GM12878 (cell line): ENCODE measurements at regions not wholly inside any gene's neighbourhood (a gene's known extent, or its start where the extent isn't known, plus 50 kb on each side); places are given as distances from the start of the nearest gene placed in this dataset.

Experiments
- ATAC-seq: fragments of 200-7000 bp; cut with Tn5 transposase; 3 replicates; pipeline ENCODE4 v1.9.1; 2020; ENCODE audit warnings: mild to moderate bottlenecking, moderate library complexity
- BruUV-seq: library from RNA; stranded (reverse); fragments of 400-500 nt; replicated peaks from 2 replicates; lab custom pipeline; 2021; lab: Mats Ljungman, UMichigan
- CTCF ChIA-PET: fragments of 300-600 bp; sonication (Branson Sonifier 250); formaldehyde crosslinking; extraction: SDS; loops from one replicate; lab custom pipeline; 2021; ENCODE audit warnings: inconsistent platforms; lab: Yijun Ruan, JAX
- POLR2A ChIA-PET: fragments of 350-600 bp; formaldehyde crosslinking; extraction: SDS; loops from one replicate; lab custom pipeline; 2021; ENCODE audit warnings: inconsistent platforms; lab: Charles Lee
- RAD21 ChIA-PET: fragments of 300-600 bp; sonication (Branson Sonifier 250); formaldehyde crosslinking; loops from one replicate; lab custom pipeline; 2023; ENCODE audit warnings: antibody characterized with exemption; ENCODE audit not compliant: unreplicated experiment; lab: Charles Lee
- SMC1A ChIA-PET: fragments of 300-600 bp; sonication (Branson Sonifier 250); formaldehyde crosslinking; loops from one replicate; lab custom pipeline; 2023; ENCODE audit not compliant: unreplicated experiment, uncharacterized antibody; lab: Charles Lee
- DNase-seq: peaks from one replicate; pipeline ENCODE4 v3.0.0-alpha.2; 2011; ENCODE audit warnings: low read depth, low spot score
- FAIRE-seq: peaks from 3 replicates; lab custom pipeline; 2011; peaks lifted over from hg19 to GRCh38; lab: Jason Lieb, UNC
- H2AFZ ChIP-seq: 2 replicates; pipeline ENCODE4 v1.6.0; 2011; ENCODE audit warnings: low read depth, low read length, control low read depth; ENCODE audit not compliant: control insufficient read depth
- H3K27ac ChIP-seq: 2 replicates; pipeline ENCODE4 v1.5.1; 2011; ENCODE audit warnings: control low read depth; ENCODE audit not compliant: control insufficient read depth, insufficient read depth
- H3K27me3 ChIP-seq, 2 experiments: replicated peaks in 1 of 2; 2 replicates each; pipeline versions ENCODE4 v1.6.0 to v1.6.1; 2011; ENCODE audit warnings: low read length in 1 of 2; ENCODE audit not compliant: control insufficient read depth in 2 of 2, insufficient read depth in 2 of 2
- H3K36me3 ChIP-seq, 2 experiments: 2 replicates each; pipeline ENCODE4 v1.5.1; 2011; ENCODE audit warnings: low read length in 1 of 2; ENCODE audit not compliant: control insufficient read depth in 2 of 2, insufficient read depth in 2 of 2
- H3K4me1 ChIP-seq: 2 replicates; pipeline ENCODE4 v1.6.1; 2011; ENCODE audit warnings: mild to moderate bottlenecking, low read length, moderate library complexity, mixed read lengths; ENCODE audit not compliant: control insufficient read depth, insufficient read depth
- H3K4me2 ChIP-seq: 2 replicates; pipeline ENCODE4 v1.6.0; 2011; ENCODE audit warnings: control low read depth; ENCODE audit not compliant: control insufficient read depth, insufficient read depth
- H3K4me3 ChIP-seq: fragments of 200-600 bp; sonication (generic); 2 replicates; pipeline ENCODE4 v1.5.1; 2016
- H3K79me2 ChIP-seq: 2 replicates; pipeline ENCODE4 v1.6.0; 2011; ENCODE audit warnings: low read length; ENCODE audit not compliant: control insufficient read depth, insufficient read depth
- H3K9ac ChIP-seq: 2 replicates; pipeline ENCODE4 v1.8.0; 2011; ENCODE audit warnings: low read length, control low read depth, mixed read lengths; ENCODE audit not compliant: control insufficient read depth, insufficient read depth
- H3K9me3 ChIP-seq: replicated peaks from 3 replicates; pipeline ENCODE4 v1.5.1; 2011; ENCODE audit warnings: mild to moderate bottlenecking, low read length; ENCODE audit not compliant: control insufficient read depth, insufficient read depth
- H4K20me1 ChIP-seq: 2 replicates; pipeline ENCODE4 v1.6.0; 2011; ENCODE audit not compliant: control insufficient read depth, insufficient read depth
- BACH1 ChIP-seq: fragments of 450-650 bp; IDR thresholded peaks from 2 replicates; pipeline ENCODE4 v1.6.1; 2017; ENCODE audit warnings: mild to moderate bottlenecking, borderline replicate concordance
- CREB1 ChIP-seq: IDR thresholded peaks from 2 replicates; pipeline ENCODE4 v1.6.1; 2012; ENCODE audit warnings: low read depth, mild to moderate bottlenecking, inconsistent platforms
- EP300 ChIP-seq, 2 experiments: fragments of 150-350 bp in 1 of 2; IDR thresholded peaks; 2 replicates each; pipeline ENCODE4 v1.6.1; 2011 to 2012; ENCODE audit warnings: low read depth in 2 of 2, low read length in 2 of 2, borderline replicate concordance in 1 of 2, improper control_type of control experiment in 1 of 2, inconsistent platforms in 1 of 2; ENCODE audit not compliant: control insufficient read depth in 1 of 2
- FOXK2 ChIP-seq: fragments of 450-650 bp; IDR thresholded peaks from 2 replicates; pipeline ENCODE4 v1.6.1; 2017; ENCODE audit warnings: mild to moderate bottlenecking, moderate library complexity
- IKZF2 ChIP-seq, 2 experiments: fragments of 450-650 bp; IDR thresholded peaks; 2 replicates each; pipeline ENCODE4 v1.6.1; 2017; ENCODE audit warnings: mild to moderate bottlenecking in 2 of 2, moderate library complexity in 2 of 2
- SUPT20H ChIP-seq: IDR thresholded peaks from 2 replicates; pipeline ENCODE4 v1.6.1; 2011; ENCODE audit warnings: low read depth, mild to moderate bottlenecking, low read length, moderate library complexity, borderline replicate concordance; ENCODE audit not compliant: control insufficient read depth
- SUZ12 ChIP-seq: fragments of 200-600 bp; sonication (generic); IDR thresholded peaks from one replicate; pipeline ENCODE4 v1.6.1; 2018; ENCODE audit warnings: antibody characterized with exemption, mild to moderate bottlenecking; ENCODE audit not compliant: unreplicated experiment
- TBL1XR1 ChIP-seq: IDR thresholded peaks from 2 replicates; pipeline ENCODE4 v1.6.1; 2012; ENCODE audit warnings: low read depth, low read length, improper control_type of control experiment
- WGBS: methylation state at CpG from one replicate; pipeline ENCODE4 v1.1.6; 2016; ENCODE audit warnings: low lambda C conversion rate; ENCODE audit not compliant: insufficient replicate concordance, insufficient coverage; ENCODE audit errors: missing lambda C conversion rate; 5-methylcytosine and 5-hydroxymethylcytosine counted together
- in situ Hi-C: fragments of 300-500 bp; cut with MboI; formaldehyde crosslinking; loops from 9 replicates; pipeline ENCODE4 v1.14.3; 2018; ENCODE audit warnings: mixed read lengths
- intact Hi-C: fragments of 100-400 bp; cut with micrococcal nuclease; formaldehyde crosslinking; loops from one replicate; pipeline ENCODE4 v1.14.2; 2022; ENCODE audit not compliant: unreplicated experiment
- TF ChIP-seq, protein P1 (sequence below): fragments of 450-650 bp; formaldehyde crosslinking; IDR thresholded peaks from 2 replicates; pipeline ENCODE4 v1.4.0; 2020; ENCODE audit warnings: mild to moderate bottlenecking, moderate library complexity
- TF ChIP-seq, protein P2 (sequence below): IDR thresholded peaks from 2 replicates; pipeline ENCODE4 v1.6.1; 2012; ENCODE audit warnings: low read depth, low read length, improper control_type of control experiment

DNA sequence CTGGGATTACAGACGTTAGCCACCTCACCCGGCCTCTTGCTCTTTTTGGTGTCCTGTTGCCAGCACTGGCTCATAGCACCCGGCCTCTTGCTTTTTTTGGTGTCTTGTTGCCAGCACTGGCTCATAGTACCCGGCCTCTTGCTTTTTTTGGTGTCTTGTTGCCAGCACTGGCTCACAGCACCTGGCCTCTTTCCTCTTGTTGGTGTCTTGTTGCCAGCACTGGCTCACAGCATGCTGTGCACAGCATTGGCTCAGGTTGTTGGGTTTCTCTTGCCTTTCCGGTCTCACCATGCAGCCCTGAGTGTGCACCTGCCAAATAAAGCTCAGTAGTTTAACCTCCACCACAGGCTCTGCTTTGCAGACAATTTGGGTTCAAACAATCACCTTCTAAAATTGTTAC, 208.2 kb downstream of the THBS2 start:
- Histone ChIP-seq H3K36me3 (no peaks in the 10 kb centered on the region), H3K4me3 (no peak overlapping the region), H3K9ac (no peak overlapping the region), H3K4me2 (no peak overlapping the region), H3K9me3 (no peaks in the 10 kb centered on the region), H3K4me1 (no peaks in the 10 kb centered on the region), H4K20me1 (no peaks in the 10 kb centered on the region), H3K27ac (no peak overlapping the region), H3K27me3 (no peaks in the 10 kb centered on the region), H2AFZ (no peak overlapping the region), H3K79me2 (no peaks in the 10 kb centered on the region)
- ChIA-PET CTCF (no interaction called here), POLR2A (no interaction called here), SMC1A (no interaction called here), RAD21 (no interaction called here)
- ATAC-seq (no peak), DNase-seq (no peak), FAIRE-seq (no peak)
- intact Hi-C loops (no loop called here), in situ Hi-C loops (no loop called here)
- WGBS = 6% methylated on average over 5 of the region's 5 CpGs
- no TSS peak for BruUV-seq
- no peak for TF ChIP-seq SUPT20H
- no peak for TF ChIP-seq CREB1
- TF ChIP-seq BACH1 = no peak
- no peak for TF ChIP-seq FOXK2
- TF ChIP-seq IKZF2 (IDR thresholded peaks at IDR 0.05) = no peak
- TF ChIP-seq, protein P1, sequence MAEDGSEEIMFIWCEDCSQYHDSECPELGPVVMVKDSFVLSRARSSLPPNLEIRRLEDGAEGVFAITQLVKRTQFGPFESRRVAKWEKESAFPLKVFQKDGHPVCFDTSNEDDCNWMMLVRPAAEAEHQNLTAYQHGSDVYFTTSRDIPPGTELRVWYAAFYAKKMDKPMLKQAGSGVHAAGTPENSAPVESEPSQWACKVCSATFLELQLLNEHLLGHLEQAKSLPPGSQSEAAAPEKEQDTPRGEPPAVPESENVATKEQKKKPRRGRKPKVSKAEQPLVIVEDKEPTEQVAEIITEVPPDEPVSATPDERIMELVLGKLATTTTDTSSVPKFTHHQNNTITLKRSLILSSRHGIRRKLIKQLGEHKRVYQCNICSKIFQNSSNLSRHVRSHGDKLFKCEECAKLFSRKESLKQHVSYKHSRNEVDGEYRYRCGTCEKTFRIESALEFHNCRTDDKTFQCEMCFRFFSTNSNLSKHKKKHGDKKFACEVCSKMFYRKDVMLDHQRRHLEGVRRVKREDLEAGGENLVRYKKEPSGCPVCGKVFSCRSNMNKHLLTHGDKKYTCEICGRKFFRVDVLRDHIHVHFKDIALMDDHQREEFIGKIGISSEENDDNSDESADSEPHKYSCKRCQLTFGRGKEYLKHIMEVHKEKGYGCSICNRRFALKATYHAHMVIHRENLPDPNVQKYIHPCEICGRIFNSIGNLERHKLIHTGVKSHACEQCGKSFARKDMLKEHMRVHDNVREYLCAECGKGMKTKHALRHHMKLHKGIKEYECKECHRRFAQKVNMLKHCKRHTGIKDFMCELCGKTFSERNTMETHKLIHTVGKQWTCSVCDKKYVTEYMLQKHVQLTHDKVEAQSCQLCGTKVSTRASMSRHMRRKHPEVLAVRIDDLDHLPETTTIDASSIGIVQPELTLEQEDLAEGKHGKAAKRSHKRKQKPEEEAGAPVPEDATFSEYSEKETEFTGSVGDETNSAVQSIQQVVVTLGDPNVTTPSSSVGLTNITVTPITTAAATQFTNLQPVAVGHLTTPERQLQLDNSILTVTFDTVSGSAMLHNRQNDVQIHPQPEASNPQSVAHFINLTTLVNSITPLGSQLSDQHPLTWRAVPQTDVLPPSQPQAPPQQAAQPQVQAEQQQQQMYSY = no peak
- TF ChIP-seq EP300 (IDR thresholded peaks at IDR 0.05; ENCODE audit: borderline replicate concordance in 1 of 2, control insufficient read depth in 1 of 2, low read depth in 2 of 2, low read length in 2 of 2) = no peak
- no peak for TF ChIP-seq SUZ12
- TF ChIP-seq TBL1XR1 = no peak
- TF ChIP-seq, protein P2, sequence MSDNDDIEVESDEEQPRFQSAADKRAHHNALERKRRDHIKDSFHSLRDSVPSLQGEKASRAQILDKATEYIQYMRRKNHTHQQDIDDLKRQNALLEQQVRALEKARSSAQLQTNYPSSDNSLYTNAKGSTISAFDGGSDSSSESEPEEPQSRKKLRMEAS = no peak
